NCI-H345 treated with DMSO at 0.1 percent for 48 hours (cell line): ENCODE measurements at regions not wholly inside any gene's neighbourhood (a gene's known extent, or its start where the extent isn't known, plus 50 kb on each side); places are given as distances from the start of the nearest gene placed in this dataset.

Source experiments
- DNase-seq: peaks from one replicate; lab custom pipeline; 2025; ENCODE audit not compliant: unreplicated experiment; lab: John Stamatoyannopoulos, UW

DNA sequence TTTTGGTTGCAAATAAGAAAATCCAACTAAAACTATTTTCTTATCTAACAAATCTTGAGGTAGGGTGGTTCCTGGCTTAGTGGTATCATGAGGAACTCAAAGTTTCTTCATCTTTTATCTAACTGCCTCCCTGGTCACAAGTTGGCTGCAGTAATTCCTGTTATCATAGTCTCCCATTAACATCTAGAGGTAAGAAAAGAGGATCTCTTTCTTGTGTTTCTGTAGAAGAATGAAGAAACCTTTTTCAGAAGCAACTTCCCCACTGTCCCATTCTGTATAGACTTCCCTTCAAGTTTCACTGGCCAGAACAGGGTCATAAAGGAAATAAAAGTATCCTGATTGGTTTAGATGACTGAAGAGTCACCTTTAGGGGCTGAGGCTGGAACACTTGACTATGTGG is 81.8 kb upstream of the ELL2 start:
- DNase-seq = no peak

- no peak for DNase-seq
These were observed 75.5 kb upstream of the ELL2 start for GRCh38 chr5:96037128-96037527.

GRCh38 chr5:96036301-96036700 is 74.7 kb upstream of the ELL2 start:
- no peak for DNase-seq

- DNase-seq = no peak
These were observed 74.1 kb upstream of the ELL2 start for GRCh38 chr5:96035796-96036195.

DNA sequence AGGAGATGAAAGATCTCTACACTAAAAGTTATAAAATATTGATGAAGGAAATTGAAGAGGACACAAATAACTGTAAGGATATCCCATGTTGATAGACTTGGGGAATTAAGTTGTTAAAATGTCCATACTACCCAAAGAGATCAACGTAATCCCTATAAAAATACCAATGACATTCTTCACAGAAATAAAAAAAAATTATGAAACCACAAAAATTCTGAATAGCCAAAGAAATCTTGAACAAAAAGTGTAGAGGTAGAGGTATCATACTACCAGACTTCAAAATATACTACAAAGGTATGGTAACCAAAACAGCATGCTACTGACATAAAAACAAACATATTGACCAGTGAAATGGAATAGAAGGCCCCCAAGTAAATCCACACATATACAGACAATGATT is 71.5 kb upstream of the ELL2 start:
- DNase-seq = no peak

DNA sequence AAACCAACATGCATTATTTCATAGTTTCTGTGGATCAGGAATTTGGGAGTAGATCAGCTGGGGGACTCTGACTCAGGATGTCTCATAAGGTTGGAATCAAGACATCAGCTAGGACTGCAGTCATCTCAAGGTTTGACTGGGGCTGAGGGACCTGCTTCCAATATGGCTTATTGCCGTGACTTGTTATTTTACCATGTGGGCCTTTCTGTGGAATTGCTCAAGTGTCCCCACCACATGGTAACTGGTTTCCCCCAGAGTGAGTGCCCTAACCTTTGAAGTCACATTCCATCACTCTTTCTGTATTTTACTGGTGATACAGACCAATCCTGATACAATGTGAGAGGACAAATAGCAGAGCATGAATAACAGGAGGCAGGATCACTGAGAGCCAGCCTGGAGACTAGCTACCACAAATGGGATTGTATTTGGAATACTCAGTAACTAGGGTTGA is 70.2 kb upstream of the ELL2 start:
- no peak for DNase-seq

GRCh38 chr5:96031180-96031579 is 69.5 kb upstream of the ELL2 start:
- no peak for DNase-seq

- DNase-seq = no peak
These were observed 64.9 kb upstream of the ELL2 start for GRCh38 chr5:96026406-96027041.

- DNase-seq = no peak
These were observed 63.2 kb upstream of the ELL2 start for GRCh38 chr5:96024683-96025475.

DNA sequence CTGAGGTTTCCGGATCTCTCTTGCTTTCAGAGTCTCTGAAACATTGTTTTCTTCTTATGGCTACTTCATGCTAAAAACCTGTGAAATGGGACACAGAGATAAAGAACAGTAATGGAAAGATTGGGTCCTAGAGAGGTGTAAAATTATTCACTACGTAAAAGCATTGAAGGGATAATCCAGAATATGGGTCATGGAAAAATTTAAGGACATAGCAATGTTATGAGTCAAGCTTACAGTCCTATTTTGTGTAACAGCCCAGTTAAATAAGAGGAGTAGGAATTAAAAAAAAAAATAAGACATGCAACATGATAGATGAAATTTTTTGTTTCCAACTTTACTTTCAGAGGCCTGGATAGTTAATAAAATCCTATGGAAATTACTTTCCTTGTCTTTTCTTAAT is 61.9 kb upstream of the ELL2 start:
- DNase-seq = no peak

DNA sequence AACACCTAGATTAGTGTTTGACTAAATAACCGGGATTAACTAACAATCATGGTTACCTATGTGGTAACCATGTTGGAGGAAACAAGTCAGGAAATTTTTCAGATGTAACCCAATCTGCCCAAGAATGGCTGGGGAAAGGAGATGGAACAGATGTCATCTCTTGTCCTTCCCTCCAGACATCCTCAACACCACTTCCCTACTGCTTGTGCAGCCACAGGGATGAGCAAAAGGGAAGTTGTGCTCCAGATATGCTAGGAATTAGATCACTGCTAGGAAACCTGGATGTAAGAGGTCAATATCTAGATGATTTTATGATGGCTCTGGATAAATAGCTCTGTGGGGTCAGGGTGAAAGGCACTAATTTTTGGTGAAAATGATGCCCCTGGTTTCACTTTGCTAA is 61.3 kb upstream of the ELL2 start:
- DNase-seq = no peak

- no peak for DNase-seq
These were observed 56.3 kb upstream of the ELL2 start for GRCh38 chr5:96017951-96018350.

DNA sequence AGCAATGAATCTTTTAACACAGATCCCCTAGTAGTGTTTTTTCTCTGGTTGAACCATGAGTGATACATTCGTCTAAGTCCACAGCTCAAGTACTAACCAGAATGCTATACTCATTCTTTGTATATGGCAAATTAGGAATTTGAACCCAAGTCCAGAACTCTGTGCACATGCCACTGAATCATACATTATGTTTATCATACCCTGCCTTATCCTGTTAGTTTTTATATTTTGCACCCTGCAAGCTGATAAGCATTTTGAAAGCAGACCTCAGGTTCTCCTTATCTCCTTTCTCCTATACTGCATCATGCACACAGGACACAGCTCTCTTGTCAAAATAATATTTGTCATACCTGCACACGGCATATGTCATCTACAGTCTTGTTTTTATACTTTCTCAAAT is 54.6 kb upstream of the ELL2 start:
- DNase-seq = no peak

DNA sequence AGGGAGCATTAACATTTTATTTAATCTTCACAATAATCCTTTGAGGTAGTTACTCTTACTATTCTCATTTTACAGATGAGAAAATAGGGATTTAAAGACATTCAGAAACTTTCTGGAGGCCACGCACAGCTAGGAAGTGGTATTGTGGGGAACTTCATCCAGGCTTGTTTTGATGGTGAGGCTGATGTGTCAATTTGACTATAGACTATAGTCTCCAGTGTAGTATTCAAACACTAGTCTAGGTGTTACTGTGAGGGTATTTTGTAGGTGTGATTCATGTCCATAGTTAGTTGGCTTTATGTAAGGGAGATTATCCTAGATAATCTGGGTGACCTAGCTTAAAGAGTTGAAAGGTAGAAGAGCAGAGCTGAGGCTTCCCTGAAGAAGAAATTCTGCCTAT is 54.1 kb upstream of the ELL2 start:
- no peak for DNase-seq

- DNase-seq = no peak
These were observed 52.7 kb upstream of the ELL2 start for GRCh38 chr5:96014395-96014794.

DNA sequence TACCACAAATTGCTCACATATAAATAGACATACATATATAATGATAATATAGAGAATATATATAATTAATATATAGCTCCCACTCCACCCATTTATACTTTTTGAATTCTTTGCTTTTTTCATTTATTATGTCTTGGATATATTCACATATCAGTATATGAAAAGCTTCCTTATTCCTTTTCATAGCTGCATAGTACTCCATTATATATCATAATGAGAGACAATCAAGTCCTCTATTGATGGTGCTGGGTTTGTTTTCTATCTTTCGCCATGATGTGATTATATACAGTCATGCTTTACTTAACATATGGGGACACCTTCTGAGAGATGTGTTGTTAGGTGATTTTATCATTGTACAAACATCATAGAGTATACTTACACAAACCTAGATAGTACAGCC is 51.6 kb upstream of the ELL2 start:
- DNase-seq = no peak

DNA sequence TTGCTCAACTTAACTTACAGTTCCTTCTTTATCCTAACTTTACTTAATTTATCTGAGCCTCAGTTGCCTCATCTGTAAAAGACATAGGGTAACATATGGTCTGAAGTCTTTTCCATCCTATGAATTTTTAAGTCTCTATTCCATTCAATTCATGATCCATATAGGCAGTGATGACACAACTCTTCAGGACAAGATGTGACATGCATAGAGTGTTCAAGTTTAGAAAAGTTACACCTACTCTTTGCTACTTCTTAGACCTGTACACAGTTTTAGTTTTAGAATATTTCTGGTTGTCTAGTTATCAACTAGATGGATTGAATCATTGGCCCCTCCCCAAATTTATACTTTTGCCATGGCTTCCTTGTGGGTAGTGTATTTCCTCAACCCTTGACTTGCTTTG is 50.7 kb upstream of the ELL2 start:
- DNase-seq = no peak
